ENCODE measurements at regions not wholly inside any gene's neighbourhood (a gene's known extent, or its start where the extent isn't known, plus 50 kb on each side); places are given as distances from the start of the nearest gene placed in this dataset.

DNA sequence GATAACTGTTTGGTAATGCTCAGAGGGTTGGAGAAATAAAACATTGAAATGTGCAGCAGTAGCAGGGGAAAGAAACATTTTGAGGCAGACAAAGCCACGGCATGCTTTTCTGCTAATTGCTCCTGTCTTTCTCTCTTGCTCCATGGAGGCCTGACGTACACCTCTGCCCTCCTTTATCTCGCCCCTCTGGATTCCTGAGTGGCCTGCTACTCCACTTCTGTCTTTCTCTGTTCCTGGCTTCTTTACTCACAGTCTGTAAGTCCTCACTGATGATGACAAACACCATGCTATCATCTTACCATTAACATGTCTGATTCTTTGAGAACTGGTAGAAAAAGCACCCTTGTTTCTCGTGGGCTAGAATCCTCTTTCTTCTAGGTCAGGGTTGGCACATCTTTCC lies 392.9 kb downstream of the MEIS1 start:
- TF ChIP-seq, protein P1, sequence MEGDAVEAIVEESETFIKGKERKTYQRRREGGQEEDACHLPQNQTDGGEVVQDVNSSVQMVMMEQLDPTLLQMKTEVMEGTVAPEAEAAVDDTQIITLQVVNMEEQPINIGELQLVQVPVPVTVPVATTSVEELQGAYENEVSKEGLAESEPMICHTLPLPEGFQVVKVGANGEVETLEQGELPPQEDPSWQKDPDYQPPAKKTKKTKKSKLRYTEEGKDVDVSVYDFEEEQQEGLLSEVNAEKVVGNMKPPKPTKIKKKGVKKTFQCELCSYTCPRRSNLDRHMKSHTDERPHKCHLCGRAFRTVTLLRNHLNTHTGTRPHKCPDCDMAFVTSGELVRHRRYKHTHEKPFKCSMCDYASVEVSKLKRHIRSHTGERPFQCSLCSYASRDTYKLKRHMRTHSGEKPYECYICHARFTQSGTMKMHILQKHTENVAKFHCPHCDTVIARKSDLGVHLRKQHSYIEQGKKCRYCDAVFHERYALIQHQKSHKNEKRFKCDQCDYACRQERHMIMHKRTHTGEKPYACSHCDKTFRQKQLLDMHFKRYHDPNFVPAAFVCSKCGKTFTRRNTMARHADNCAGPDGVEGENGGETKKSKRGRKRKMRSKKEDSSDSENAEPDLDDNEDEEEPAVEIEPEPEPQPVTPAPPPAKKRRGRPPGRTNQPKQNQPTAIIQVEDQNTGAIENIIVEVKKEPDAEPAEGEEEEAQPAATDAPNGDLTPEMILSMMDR (IDR thresholded peaks at IDR 0.05), result no peak
- no peak overlapping the region for H3K27ac ChIP-seq
- DNase-seq (ENCODE audit: low spot score), result no peak
- no peak overlapping the region for H3K4me3 ChIP-seq

DNA sequence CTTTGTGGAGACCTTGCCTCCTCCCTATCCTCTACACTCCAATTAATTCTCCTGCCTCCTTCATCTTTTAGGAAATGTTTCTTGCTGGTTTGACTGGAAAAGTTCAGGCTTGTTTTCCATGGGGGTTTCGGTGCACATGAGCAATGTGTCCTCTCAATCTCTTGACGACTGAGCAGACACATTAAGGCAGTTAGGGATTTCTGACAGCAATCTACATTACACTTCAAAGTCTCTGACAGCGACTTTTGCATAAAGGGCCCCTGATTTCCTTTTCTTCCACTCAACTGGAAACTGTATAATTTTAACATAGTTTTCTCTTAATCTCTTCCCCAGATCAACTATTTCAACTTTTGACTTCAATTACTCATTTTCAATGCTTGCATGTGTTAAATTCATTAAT lies 394.0 kb downstream of the MEIS1 start:
- no peak overlapping the region for H3K27ac ChIP-seq
- TF ChIP-seq, protein P1 (IDR thresholded peaks at IDR 0.05), result no peak
- no peak for DNase-seq (ENCODE audit: low spot score)

DNA sequence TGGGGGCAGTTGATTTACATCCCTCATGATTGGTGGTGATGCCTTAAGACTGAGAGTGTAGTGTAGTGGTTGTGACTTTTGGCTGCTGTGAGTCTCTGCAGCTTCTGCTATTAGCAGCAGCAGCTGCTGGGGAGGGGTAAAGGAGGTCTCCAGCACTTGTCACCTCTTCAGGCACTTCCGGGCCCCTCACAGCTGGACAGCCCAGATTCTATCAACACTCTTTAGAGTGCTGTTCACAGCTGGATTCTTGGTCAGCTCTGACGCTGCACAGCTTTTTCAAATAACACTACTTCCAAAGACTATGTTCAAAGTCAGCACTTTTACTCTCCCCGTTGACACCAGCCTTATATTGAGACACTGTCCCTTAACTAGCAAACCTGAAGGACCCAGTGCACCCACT lies 396.0 kb downstream of the MEIS1 start:
- TF ChIP-seq, protein P1 (IDR thresholded peaks at IDR 0.05), result no peak
- DNase-seq (ENCODE audit: low spot score), result no peak
- Histone ChIP-seq H3K27ac (no peak overlapping the region), H3K4me3 (no peak overlapping the region)

More for the DNA sequence above, 394.0 kb downstream of the MEIS1 start:
- H3K4me3 ChIP-seq, result no peak overlapping the region

DNA sequence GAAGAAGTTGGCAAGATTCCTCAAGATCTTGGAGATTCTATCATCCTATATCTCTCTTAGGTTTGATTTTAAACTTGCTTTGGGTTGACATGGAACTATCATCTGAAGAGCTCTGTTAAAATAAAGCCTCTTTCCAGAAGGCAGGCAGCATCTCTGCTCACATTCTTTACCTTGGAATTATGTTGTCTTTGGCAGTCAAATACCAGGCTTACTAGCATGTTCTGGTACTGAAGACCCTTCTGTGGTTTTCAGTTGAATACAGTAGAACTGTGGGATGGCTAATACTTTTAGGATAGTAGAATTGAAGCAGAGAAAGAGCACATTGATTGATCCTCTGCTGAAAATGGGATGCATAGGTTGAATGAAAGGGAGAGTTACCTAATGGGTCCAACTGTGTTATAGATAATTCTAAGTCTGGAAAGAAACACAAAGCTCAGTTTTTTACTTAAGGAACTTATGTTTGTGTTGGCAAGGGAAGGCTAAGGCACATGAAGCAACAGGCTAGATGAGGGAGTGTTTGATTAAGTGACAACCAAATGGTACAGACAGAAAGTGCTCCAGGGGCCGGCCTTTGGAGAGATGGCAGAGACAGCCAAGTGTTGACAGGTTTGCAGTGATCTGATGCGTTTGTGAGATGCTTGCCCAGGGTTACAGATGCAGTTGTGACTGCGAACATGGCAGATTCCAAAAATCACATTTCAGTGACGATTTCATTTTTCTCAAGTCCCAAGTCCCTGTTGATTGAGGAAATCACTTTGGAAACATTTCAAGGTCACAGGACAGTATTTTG lies 397.9 kb downstream of the MEIS1 start:
- TF ChIP-seq, protein P1 (IDR thresholded peaks at IDR 0.05), result no peak
- Histone ChIP-seq H3K27ac (no peak overlapping the region), H3K4me3 (no peak overlapping the region)
- DNase-seq (ENCODE audit: low spot score), result no peak

DNA sequence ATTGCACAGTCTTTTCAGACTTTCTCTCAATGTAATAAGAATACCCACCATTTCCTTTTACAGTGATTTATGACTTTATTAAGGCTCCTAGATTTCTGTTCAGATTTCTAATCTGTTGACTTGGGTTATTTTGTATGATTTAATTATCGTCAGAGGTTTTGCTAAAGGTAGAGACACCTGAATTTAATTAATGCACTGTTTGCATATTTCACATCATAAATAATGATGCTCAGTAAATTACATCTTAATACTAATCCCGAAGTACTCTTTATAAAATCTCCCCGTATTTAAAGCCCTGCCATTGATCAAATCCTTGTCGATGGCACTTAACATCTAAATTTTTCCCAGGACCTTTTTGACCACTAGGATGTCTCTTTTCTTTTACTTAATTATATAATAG lies 399.9 kb downstream of the MEIS1 start:
- no peak for DNase-seq (ENCODE audit: low spot score)
- H3K4me3 ChIP-seq, result no peak overlapping the region
- TF ChIP-seq, protein P1 (IDR thresholded peaks at IDR 0.05), result no peak
- H3K27ac ChIP-seq, result no peak overlapping the region

DNA sequence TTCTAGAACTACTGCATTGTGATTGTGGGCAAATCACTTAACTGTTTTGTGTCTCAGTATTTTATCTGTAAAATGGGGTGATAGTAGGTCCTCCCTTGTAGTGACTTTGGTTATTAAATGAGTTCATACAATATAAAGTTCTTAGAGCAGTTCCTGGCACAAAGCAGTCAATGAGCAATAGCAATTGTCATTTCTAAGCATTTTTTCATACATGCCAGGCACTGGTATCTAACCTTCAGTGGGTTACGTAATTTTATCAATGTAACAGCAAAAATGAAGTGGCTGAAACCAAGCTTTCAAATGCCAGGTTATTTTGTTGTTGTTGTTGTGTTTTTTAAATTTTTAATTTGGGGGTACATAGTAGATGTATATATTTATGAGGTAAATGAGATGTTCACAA lies 401.9 kb downstream of the MEIS1 start:
- no peak for DNase-seq (ENCODE audit: low spot score)
- TF ChIP-seq, protein P1 (IDR thresholded peaks at IDR 0.05), result no peak
- no peak overlapping the region for H3K27ac ChIP-seq
- no peak overlapping the region for H3K4me3 ChIP-seq

Data from coronary artery (tissue), 2 donors.